HepG2 (cell line): ENCODE measurements at regions not wholly inside any gene's neighbourhood (a gene's known extent, or its start where the extent isn't known, plus 50 kb on each side); places are given as distances from the start of the nearest gene placed in this dataset.
A peak's percentile ranks its signal among the peaks of the same experiment; 100 is the strongest.

Source experiments
- CENPT ChIP-seq: sonication (generic); formaldehyde crosslinking; IDR thresholded peaks from 2 replicates; pipeline ENCODE4 v1.8.0; 2022; ENCODE audit warnings: low read depth, mild to moderate bottlenecking, moderate library complexity, missing genetic modification reagents
- DMAP1 ChIP-seq: IDR thresholded peaks from 2 replicates; pipeline ENCODE4 v1.6.1; 2016
- EHMT2 ChIP-seq: fragments of 200-600 bp; sonication (generic); IDR thresholded peaks from 2 replicates; pipeline ENCODE4 v1.7.0; 2017; ENCODE audit warnings: antibody characterized with exemption, low read depth, low read length, borderline replicate concordance
- LCORL ChIP-seq, 2 experiments: fragments of 450-650 bp in 1 of 2; sonication (generic) in 1 of 2; formaldehyde crosslinking in 1 of 2; IDR thresholded peaks; 2 replicates each; pipeline versions ENCODE4 v1.5.0 to v1.6.1; 2017 to 2020; ENCODE audit warnings: antibody characterized with exemption in 1 of 2, missing genetic modification reagents in 1 of 2
- NCOA5 ChIP-seq: sonication (generic); formaldehyde crosslinking; IDR thresholded peaks from 2 replicates; pipeline ENCODE4 v1.4.0; 2020; ENCODE audit warnings: missing genetic modification reagents
- RAD51 ChIP-seq: fragments of 450-650 bp; IDR thresholded peaks from 2 replicates; pipeline ENCODE4 v1.6.1; 2016; ENCODE audit warnings: borderline replicate concordance
- SALL1 ChIP-seq: sonication (generic); formaldehyde crosslinking; IDR thresholded peaks from 2 replicates; pipeline ENCODE4 v1.8.0; 2022; ENCODE audit warnings: mild to moderate bottlenecking, missing genetic modification reagents
- SALL2 ChIP-seq: sonication (generic); formaldehyde crosslinking; IDR thresholded peaks from 2 replicates; pipeline ENCODE4 v1.8.1; 2023; ENCODE audit warnings: mild to moderate bottlenecking, missing genetic modification reagents, inconsistent platforms
- SP2 ChIP-seq: sonication (generic); formaldehyde crosslinking; IDR thresholded peaks from 2 replicates; pipeline ENCODE4 v1.5.1; 2020; ENCODE audit warnings: mild to moderate bottlenecking, missing genetic modification reagents
- ZMYM2 ChIP-seq: sonication (generic); formaldehyde crosslinking; IDR thresholded peaks from 2 replicates; pipeline ENCODE4 v1.8.0; 2022; ENCODE audit warnings: mild to moderate bottlenecking, missing genetic modification reagents
- ZNF180 ChIP-seq: sonication (generic); formaldehyde crosslinking; IDR thresholded peaks from 2 replicates; pipeline ENCODE4 v1.4.0; 2020; ENCODE audit warnings: low read depth, missing genetic modification reagents, borderline replicate concordance
- ZNF225 ChIP-seq: sonication (generic); formaldehyde crosslinking; IDR thresholded peaks from 2 replicates; pipeline ENCODE4 v1.4.0; 2020; ENCODE audit warnings: mild to moderate bottlenecking, missing genetic modification reagents
- ZNF230 ChIP-seq: sonication (generic); formaldehyde crosslinking; IDR thresholded peaks from 2 replicates; pipeline ENCODE4 v1.4.0; 2020; ENCODE audit warnings: mild to moderate bottlenecking, missing genetic modification reagents
- ZNF430 ChIP-seq: sonication (generic); formaldehyde crosslinking; IDR thresholded peaks from 2 replicates; pipeline ENCODE4 v1.9.0; 2021; ENCODE audit warnings: mild to moderate bottlenecking, missing genetic modification reagents
- ZNF451 ChIP-seq: sonication (generic); formaldehyde crosslinking; IDR thresholded peaks from 2 replicates; pipeline ENCODE4 v1.5.0; 2020; ENCODE audit warnings: mild to moderate bottlenecking, missing genetic modification reagents
- ZNF569 ChIP-seq: sonication (generic); formaldehyde crosslinking; IDR thresholded peaks from 2 replicates; pipeline ENCODE4 v1.5.0; 2020; ENCODE audit warnings: mild to moderate bottlenecking, missing genetic modification reagents, moderate library complexity, borderline replicate concordance
- ZNF660 ChIP-seq: sonication (generic); formaldehyde crosslinking; IDR thresholded peaks from 2 replicates; pipeline ENCODE4 v1.5.1; 2020; ENCODE audit warnings: mild to moderate bottlenecking, low read depth, missing genetic modification reagents, borderline replicate concordance
- ZNF703 ChIP-seq: sonication (generic); formaldehyde crosslinking; IDR thresholded peaks from 2 replicates; pipeline ENCODE4 v1.5.1; 2020; ENCODE audit warnings: missing genetic modification reagents, mild to moderate bottlenecking, moderate library complexity, borderline replicate concordance
- ZSCAN21 ChIP-seq: sonication (generic); formaldehyde crosslinking; IDR thresholded peaks from 2 replicates; pipeline ENCODE4 v1.8.0; 2022; ENCODE audit warnings: mild to moderate bottlenecking, missing genetic modification reagents, moderate library complexity, borderline replicate concordance
- TF ChIP-seq, protein P1 (sequence below): sonication (generic); formaldehyde crosslinking; IDR thresholded peaks from 2 replicates; pipeline ENCODE4 v1.4.0; 2020; ENCODE audit warnings: missing genetic modification reagents; ENCODE audit errors: not compliant biosample characterization
- TF ChIP-seq, protein P2 (sequence below): IDR thresholded peaks from 2 replicates; pipeline ENCODE4 v1.6.1; 2016; ENCODE audit warnings: low read depth
- TF ChIP-seq, protein P3 (sequence below): sonication (generic); formaldehyde crosslinking; IDR thresholded peaks from 2 replicates; pipeline ENCODE4 v1.5.0; 2020; ENCODE audit warnings: mild to moderate bottlenecking, low read depth, missing genetic modification reagents, borderline replicate concordance
- TF ChIP-seq, protein P4 (sequence below): sonication (generic); formaldehyde crosslinking; IDR thresholded peaks from 2 replicates; pipeline ENCODE4; 2020; ENCODE audit warnings: missing genetic modification reagents, mild to moderate bottlenecking, borderline replicate concordance
- TF ChIP-seq, protein P5 (sequence below): sonication (generic); formaldehyde crosslinking; IDR thresholded peaks from 2 replicates; pipeline ENCODE4 v1.5.1; 2020; ENCODE audit warnings: missing genetic modification reagents, mild to moderate bottlenecking, borderline replicate concordance

DNA sequence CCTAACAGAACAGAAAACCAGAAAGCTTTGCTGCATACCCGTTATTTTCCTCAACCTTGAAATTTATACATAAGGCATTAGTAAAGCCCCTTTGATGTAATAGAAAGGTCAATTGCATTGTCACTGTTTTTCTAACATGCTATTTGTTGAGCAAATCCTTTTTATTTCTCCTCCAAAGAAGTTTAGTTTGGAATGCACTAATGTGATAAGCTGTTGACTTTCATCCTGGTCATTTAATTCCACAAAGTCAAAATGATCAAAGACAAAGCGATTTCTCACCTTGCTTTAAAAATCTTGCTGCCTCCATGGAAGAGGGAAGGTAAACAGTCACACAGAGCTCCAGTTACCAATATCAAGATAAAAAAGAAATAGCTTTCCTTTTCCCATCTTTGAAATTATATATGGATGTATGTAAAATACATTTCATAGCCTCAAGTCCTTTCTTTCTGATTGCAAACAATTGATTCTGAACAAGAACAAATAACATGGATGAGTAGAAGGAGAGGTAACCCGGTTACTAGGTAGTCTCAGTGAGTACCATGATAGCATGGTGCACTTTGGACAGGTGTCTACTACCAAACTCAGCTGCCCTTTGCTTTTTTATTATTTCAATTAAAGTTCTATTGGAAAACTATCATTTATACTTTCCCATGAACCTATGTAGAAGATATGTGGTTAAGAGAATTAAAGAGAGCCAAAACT, 452.7 kb downstream of the STK39 start (continued):
- no peak for TF ChIP-seq ZNF703 (CRISPR knock-in tag)
- no peak for TF ChIP-seq ZNF430
- TF ChIP-seq RAD51, result no peak
- no peak for TF ChIP-seq ZNF660 (CRISPR knock-in tag)
- TF ChIP-seq CENPT (CRISPR knock-in tag), result no peak
- no peak for TF ChIP-seq ZMYM2 (CRISPR knock-in tag)
- TF ChIP-seq, protein P1, sequence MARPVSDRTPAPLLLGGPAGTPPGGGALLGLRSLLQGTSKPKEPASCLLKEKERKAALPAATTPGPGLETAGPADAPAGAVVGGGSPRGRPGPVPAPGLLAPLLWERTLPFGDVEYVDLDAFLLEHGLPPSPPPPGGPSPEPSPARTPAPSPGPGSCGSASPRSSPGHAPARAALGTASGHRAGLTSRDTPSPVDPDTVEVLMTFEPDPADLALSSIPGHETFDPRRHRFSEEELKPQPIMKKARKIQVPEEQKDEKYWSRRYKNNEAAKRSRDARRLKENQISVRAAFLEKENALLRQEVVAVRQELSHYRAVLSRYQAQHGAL (CRISPR knock-in tag), result no peak
- TF ChIP-seq DMAP1 (CRISPR knock-in tag), result no peak
- TF ChIP-seq, protein P2, sequence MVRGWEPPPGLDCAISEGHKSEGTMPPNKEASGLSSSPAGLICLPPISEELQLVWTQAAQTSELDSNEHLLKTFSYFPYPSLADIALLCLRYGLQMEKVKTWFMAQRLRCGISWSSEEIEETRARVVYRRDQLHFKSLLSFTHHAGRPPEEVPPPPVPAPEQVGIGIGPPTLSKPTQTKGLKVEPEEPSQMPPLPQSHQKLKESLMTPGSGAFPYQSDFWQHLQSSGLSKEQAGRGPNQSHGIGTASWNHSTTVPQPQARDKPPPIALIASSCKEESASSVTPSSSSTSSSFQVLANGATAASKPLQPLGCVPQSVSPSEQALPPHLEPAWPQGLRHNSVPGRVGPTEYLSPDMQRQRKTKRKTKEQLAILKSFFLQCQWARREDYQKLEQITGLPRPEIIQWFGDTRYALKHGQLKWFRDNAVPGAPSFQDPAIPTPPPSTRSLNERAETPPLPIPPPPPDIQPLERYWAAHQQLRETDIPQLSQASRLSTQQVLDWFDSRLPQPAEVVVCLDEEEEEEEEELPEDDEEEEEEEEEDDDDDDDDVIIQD (CRISPR knock-in tag), result 0 out of 2 replicates have a peak, but pooled peaks have one; percentile 15
- TF ChIP-seq ZNF451 (CRISPR knock-in tag), result no peak
- no peak for TF ChIP-seq NCOA5 (CRISPR knock-in tag)
- no peak for TF ChIP-seq SALL2
- TF ChIP-seq, protein P3, sequence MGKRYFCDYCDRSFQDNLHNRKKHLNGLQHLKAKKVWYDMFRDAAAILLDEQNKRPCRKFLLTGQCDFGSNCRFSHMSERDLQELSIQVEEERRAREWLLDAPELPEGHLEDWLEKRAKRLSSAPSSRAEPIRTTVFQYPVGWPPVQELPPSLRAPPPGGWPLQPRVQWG (CRISPR knock-in tag), result no peak
- TF ChIP-seq, protein P4, sequence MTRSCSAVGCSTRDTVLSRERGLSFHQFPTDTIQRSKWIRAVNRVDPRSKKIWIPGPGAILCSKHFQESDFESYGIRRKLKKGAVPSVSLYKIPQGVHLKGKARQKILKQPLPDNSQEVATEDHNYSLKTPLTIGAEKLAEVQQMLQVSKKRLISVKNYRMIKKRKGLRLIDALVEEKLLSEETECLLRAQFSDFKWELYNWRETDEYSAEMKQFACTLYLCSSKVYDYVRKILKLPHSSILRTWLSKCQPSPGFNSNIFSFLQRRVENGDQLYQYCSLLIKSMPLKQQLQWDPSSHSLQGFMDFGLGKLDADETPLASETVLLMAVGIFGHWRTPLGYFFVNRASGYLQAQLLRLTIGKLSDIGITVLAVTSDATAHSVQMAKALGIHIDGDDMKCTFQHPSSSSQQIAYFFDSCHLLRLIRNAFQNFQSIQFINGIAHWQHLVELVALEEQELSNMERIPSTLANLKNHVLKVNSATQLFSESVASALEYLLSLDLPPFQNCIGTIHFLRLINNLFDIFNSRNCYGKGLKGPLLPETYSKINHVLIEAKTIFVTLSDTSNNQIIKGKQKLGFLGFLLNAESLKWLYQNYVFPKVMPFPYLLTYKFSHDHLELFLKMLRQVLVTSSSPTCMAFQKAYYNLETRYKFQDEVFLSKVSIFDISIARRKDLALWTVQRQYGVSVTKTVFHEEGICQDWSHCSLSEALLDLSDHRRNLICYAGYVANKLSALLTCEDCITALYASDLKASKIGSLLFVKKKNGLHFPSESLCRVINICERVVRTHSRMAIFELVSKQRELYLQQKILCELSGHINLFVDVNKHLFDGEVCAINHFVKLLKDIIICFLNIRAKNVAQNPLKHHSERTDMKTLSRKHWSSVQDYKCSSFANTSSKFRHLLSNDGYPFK (CRISPR knock-in tag), result no peak
- no peak for TF ChIP-seq SP2 (CRISPR knock-in tag)
- TF ChIP-seq LCORL (IDR thresholded peaks at IDR 0.05), result no peak
- no peak for TF ChIP-seq LCORL (CRISPR knock-in tag; IDR thresholded peaks at IDR 0.05)
- no peak for TF ChIP-seq ZNF230 (CRISPR knock-in tag)
- TF ChIP-seq ZNF225 (CRISPR knock-in tag), result no peak
- TF ChIP-seq ZSCAN21, result no peak
- TF ChIP-seq ZNF569 (CRISPR knock-in tag), result no peak
- TF ChIP-seq ZNF180 (CRISPR knock-in tag), result no peak
- peak; percentile 84 for TF ChIP-seq EHMT2
- TF ChIP-seq, protein P5, sequence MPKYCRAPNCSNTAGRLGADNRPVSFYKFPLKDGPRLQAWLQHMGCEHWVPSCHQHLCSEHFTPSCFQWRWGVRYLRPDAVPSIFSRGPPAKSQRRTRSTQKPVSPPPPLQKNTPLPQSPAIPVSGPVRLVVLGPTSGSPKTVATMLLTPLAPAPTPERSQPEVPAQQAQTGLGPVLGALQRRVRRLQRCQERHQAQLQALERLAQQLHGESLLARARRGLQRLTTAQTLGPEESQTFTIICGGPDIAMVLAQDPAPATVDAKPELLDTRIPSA, result no peak
- no peak for TF ChIP-seq SALL1 (CRISPR knock-in tag)
